ENCODE measurements at regions not wholly inside any gene's neighbourhood (a gene's known extent, or its start where the extent isn't known, plus 50 kb on each side); places are given as distances from the start of the nearest gene placed in this dataset.

GRCh38 chr17:70955441-70955840, 786.1 kb downstream of the KCNJ2 start:
- no TSS peak for BruUV-seq (replicated peaks)
- Histone ChIP-seq H2AK5ac (ENCODE audit: low read depth, low read length) (no peak overlapping the region), H2BK120ac (ENCODE audit: low read depth, low read length) (no peak overlapping the region), H3K27me3 (ENCODE audit: control insufficient read depth, insufficient read depth, low read length) (no peaks in the 10 kb centered on the region), H2BK20ac (ENCODE audit: low read depth, low read length) (no peak overlapping the region), H4K20me1 (ENCODE audit: insufficient read depth, low read length) (no peaks in the 10 kb centered on the region), H3K27ac (ENCODE audit: insufficient read depth, low read length) (no peak overlapping the region), H4K8ac (ENCODE audit: low read depth in 2 of 2, low read length in 2 of 2) (no peak overlapping the region), H3K23ac (ENCODE audit: low read depth, low read length) (no peak overlapping the region), H4K5ac (ENCODE audit: low read depth, low read length) (no peak overlapping the region), H3K4me1 (ENCODE audit: control insufficient read depth, insufficient read depth, low read length) (no peaks in the 10 kb centered on the region), H3K36me3 (ENCODE audit: control insufficient read depth, insufficient read depth, low read length) (no peaks in the 10 kb centered on the region), H3K4me2 (ENCODE audit: low read depth, low read length) (no peak overlapping the region), H3K9me3 (ENCODE audit: control insufficient read depth, insufficient read depth, low read length) (no peaks in the 10 kb centered on the region), H3K4me3 (ENCODE audit: insufficient read depth, low read depth, low read length) (no peak overlapping the region), H3K9me1 (ENCODE audit: insufficient read depth, low read length) (no peaks in the 10 kb centered on the region), H3K9ac (ENCODE audit: low read depth, low read length) (no peak overlapping the region), H3K14ac (replicated peaks; ENCODE audit: low read depth, low read length) (no peak overlapping the region), H3K18ac (ENCODE audit: low read depth, low read length) (no peak overlapping the region), H2BK15ac (ENCODE audit: low read depth, low read length) (no peak overlapping the region), H2AFZ (replicated peaks; ENCODE audit: low read length, poor library complexity) (no peak overlapping the region), H3K4ac (ENCODE audit: low read depth, low read length) (no peak overlapping the region), H3K56ac (ENCODE audit: extremely low read depth, insufficient read depth, low read length) (no peak overlapping the region), H2BK5ac (ENCODE audit: low read depth, low read length, poor library complexity, severe bottlenecking) (no peak overlapping the region), H2AK9ac (replicated peaks; ENCODE audit: low read depth, low read length, poor library complexity) (no peak overlapping the region), H4K91ac (ENCODE audit: insufficient read depth, low read depth, low read length) (no peak overlapping the region), H3K79me1 (ENCODE audit: low read depth in 1 of 2, low read length in 2 of 2) (no peaks in the 10 kb centered on the region)
- intact Hi-C loops (cut with micrococcal nuclease): no loop called here
- in situ Hi-C loops (cut with MboI; ENCODE audit: low sequenced_read_pairs): no loop called here
- ChIA-PET POLR2A (ENCODE audit: unreplicated experiment) (no interaction called here), CTCF (no interaction called here)
- ATAC-seq (ENCODE audit: low read depth) (no peak), DNase-seq (no peak)
- no CpG with 5 or more reads among the region's 7 CpGs for WGBS, 2 experiments (ENCODE audit: extremely low coverage in 2 of 2, insufficient read length in 1 of 2)
- TF ChIP-seq MAZ (IDR thresholded peaks at IDR 0.05; ENCODE audit: borderline replicate concordance, low read depth, low read length): no peak
- dilution Hi-C loops (cut with HindIII; ENCODE audit: low sequenced_read_pairs, unreplicated experiment): no loop called here

Measured in IMR-90 (cell line).